ENCODE measurements at regions not wholly inside any gene's neighbourhood (a gene's known extent, or its start where the extent isn't known, plus 50 kb on each side); places are given as distances from the start of the nearest gene placed in this dataset.

- no peak overlapping the region for H3K4me2 ChIP-seq (ENCODE audit: low read length)
- no peaks in the 10 kb centered on the region for H4K20me1 ChIP-seq (ENCODE audit: insufficient read depth, low read length)
- POLR2A ChIA-PET, result interaction anchor here (0.9 kb wide), 1 partner anchor 38 kb away, joined by 3 read pairs; no protein-coding TSS in a partner anchor
- H3K27ac ChIP-seq (ENCODE audit: low read depth, low read length, poor library complexity, severe bottlenecking), result no peak overlapping the region
- no peak overlapping the region for H2AFZ ChIP-seq (ENCODE audit: low read length)
- CTCF ChIA-PET (ENCODE audit: unreplicated experiment), result no interaction called here
- H3K79me2 ChIP-seq (ENCODE audit: insufficient read depth, low read depth, low read length), result no peaks in the 10 kb centered on the region
- DNase-seq (ENCODE audit: low spot score), result no peak
- intact Hi-C loops (cut with micrococcal nuclease; ENCODE audit: unreplicated experiment), result loop anchor here (10.0 kb wide), 1 partner anchor 382 kb away; no protein-coding TSS in a partner anchor
- H3K4me1 ChIP-seq (ENCODE audit: insufficient read depth, low read length, poor library complexity, severe bottlenecking), result peaks cover 31% of the 10 kb centered on the region
- H3K36me3 ChIP-seq (ENCODE audit: insufficient read depth, low read length), result no peaks in the 10 kb centered on the region
- BruUV-seq (replicated peaks), result no TSS peak
- no peak overlapping the region for H3K4me3 ChIP-seq (ENCODE audit: low read depth, low read length, poor library complexity, severe bottlenecking)
- TF ChIP-seq CTCF (conservative IDR thresholded peaks at IDR 0.05; ENCODE audit: low read length) (no peak), EZH2phosphoT487 (IDR thresholded peaks at IDR 0.05; ENCODE audit: borderline replicate concordance, low read depth, low read length) (no peak)
- no peaks in the 10 kb centered on the region; the same call in 1 of the 2 replicates for H3K9me3 ChIP-seq (ENCODE audit: low read length)
- no peaks in the 10 kb centered on the region for H3K9me2 ChIP-seq (ENCODE audit: insufficient read depth, low read length)
Measured at GRCh38 chr5:158392753-158393152, 533.8 kb upstream of the CLINT1 start.

GRCh38 chr5:158390577-158390976, 531.6 kb upstream of the CLINT1 start:
- Histone ChIP-seq H3K27ac (ENCODE audit: low read depth, low read length, poor library complexity, severe bottlenecking) (no peak overlapping the region), H3K9me3 (ENCODE audit: low read length) (peaks cover 14% of the 10 kb centered on the region), H3K36me3 (ENCODE audit: insufficient read depth, low read length) (no peaks in the 10 kb centered on the region; the same call in 1 of the 2 replicates), H3K9me2 (ENCODE audit: insufficient read depth, low read length) (no peaks in the 10 kb centered on the region), H3K4me3 (ENCODE audit: low read depth, low read length, poor library complexity, severe bottlenecking) (no peak overlapping the region), H3K4me1 (ENCODE audit: insufficient read depth, low read length, poor library complexity, severe bottlenecking) (peaks cover 11% of the 10 kb centered on the region), H3K79me2 (ENCODE audit: insufficient read depth, low read depth, low read length) (no peaks in the 10 kb centered on the region), H2AFZ (ENCODE audit: low read length) (no peak overlapping the region), H3K4me2 (ENCODE audit: low read length) (0 out of 2 replicates have a peak overlapping the region, but pooled peaks have one; percentile 17), H4K20me1 (ENCODE audit: insufficient read depth, low read length) (no peaks in the 10 kb centered on the region)
- DNase-seq (ENCODE audit: low spot score), result peak; percentile 46
- BruUV-seq (replicated peaks), result no TSS peak
- intact Hi-C loops (cut with micrococcal nuclease; ENCODE audit: unreplicated experiment), result loop anchor here (10.0 kb wide), 1 partner anchor 384 kb away; no protein-coding TSS in a partner anchor
- ChIA-PET POLR2A (interaction anchor here (0.6 kb wide), 1 partner anchor 540 kb away, joined by 3 read pairs; no protein-coding TSS in a partner anchor), CTCF (ENCODE audit: unreplicated experiment) (no interaction called here)
- TF ChIP-seq EZH2phosphoT487 (IDR thresholded peaks at IDR 0.05; ENCODE audit: borderline replicate concordance, low read depth, low read length) (no peak), CTCF (conservative IDR thresholded peaks at IDR 0.05; ENCODE audit: low read length) (no peak)

GRCh38 chr5:158389786-158390185, 530.8 kb upstream of the CLINT1 start:
- Histone ChIP-seq H3K4me1 (ENCODE audit: insufficient read depth, low read length, poor library complexity, severe bottlenecking) (peaks cover 11% of the 10 kb centered on the region), H3K79me2 (ENCODE audit: insufficient read depth, low read depth, low read length) (no peaks in the 10 kb centered on the region), H2AFZ (ENCODE audit: low read length) (no peak overlapping the region), H3K4me3 (ENCODE audit: low read depth, low read length, poor library complexity, severe bottlenecking) (no peak overlapping the region), H3K9me3 (ENCODE audit: low read length) (peaks cover 18% of the 10 kb centered on the region), H3K36me3 (ENCODE audit: insufficient read depth, low read length) (no peaks in the 10 kb centered on the region; the same call in 1 of the 2 replicates), H3K27ac (ENCODE audit: low read depth, low read length, poor library complexity, severe bottlenecking) (no peak overlapping the region), H3K4me2 (ENCODE audit: low read length) (no peak overlapping the region), H4K20me1 (ENCODE audit: insufficient read depth, low read length) (no peaks in the 10 kb centered on the region), H3K9me2 (ENCODE audit: insufficient read depth, low read length) (no peaks in the 10 kb centered on the region)
- no peak for DNase-seq (ENCODE audit: low spot score)
- no TSS peak for BruUV-seq (replicated peaks)
- intact Hi-C loops (cut with micrococcal nuclease; ENCODE audit: unreplicated experiment), result loop anchor here (10.0 kb wide), 1 partner anchor 385 kb away; no protein-coding TSS in a partner anchor
- TF ChIP-seq CTCF (conservative IDR thresholded peaks at IDR 0.05; ENCODE audit: low read length), result no peak
- TF ChIP-seq EZH2phosphoT487 (IDR thresholded peaks at IDR 0.05; ENCODE audit: borderline replicate concordance, low read depth, low read length), result no peak
- POLR2A ChIA-PET, result no interaction called here
- CTCF ChIA-PET (ENCODE audit: unreplicated experiment), result no interaction called here
